ENCODE measurements at regions not wholly inside any gene's neighbourhood (a gene's known extent, or its start where the extent isn't known, plus 50 kb on each side); places are given as distances from the start of the nearest gene placed in this dataset.

DNA sequence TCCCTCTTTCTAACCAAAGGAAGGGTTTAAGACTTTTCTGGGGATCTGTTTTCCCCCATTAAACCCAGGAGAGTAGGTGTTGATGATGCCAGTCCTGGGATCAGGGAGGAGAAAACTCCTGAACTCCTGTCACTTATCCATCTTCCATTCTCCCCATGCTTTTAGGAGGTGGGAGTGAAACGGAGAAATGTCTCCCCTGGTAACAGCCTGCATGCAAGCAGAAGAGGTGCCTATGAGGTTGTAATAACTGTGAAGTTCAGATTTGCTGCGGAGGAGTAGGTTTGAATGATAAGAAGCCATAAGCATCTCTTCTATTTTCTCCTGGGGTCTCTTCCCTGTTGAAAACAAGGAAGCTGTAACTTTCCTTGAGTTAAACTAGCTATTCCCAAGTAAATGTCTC is 150.8 kb downstream of the SLC4A3 start:
- Histone ChIP-seq H3K36me3 (ENCODE audit: control insufficient read depth in 4 of 4, insufficient read depth in 4 of 4, low read length in 4 of 4) (no peaks in the 10 kb centered on the region), H3K27ac (ENCODE audit: low read depth in 1 of 2, low read length in 1 of 2) (no peak overlapping the region), H3K9ac (ENCODE audit: insufficient read depth in 1 of 2, low read length in 2 of 2) (no peak overlapping the region), H3K4me3 (no peak overlapping the region), H3K27me3 (ENCODE audit: control insufficient read depth in 3 of 3, insufficient read depth in 3 of 3, low read length in 2 of 3) (no peaks in the 10 kb centered on the region), H3K9me3 (ENCODE audit: control insufficient read depth in 4 of 4, insufficient read depth in 3 of 4, low read length in 3 of 4) (no peaks in the 10 kb centered on the region), H3K4me1 (ENCODE audit: control insufficient read depth in 5 of 5, insufficient read depth in 5 of 5, low read length in 5 of 5) (no peaks in the 10 kb centered on the region)
- DNase-seq: no peak
- TF ChIP-seq, protein P1, sequence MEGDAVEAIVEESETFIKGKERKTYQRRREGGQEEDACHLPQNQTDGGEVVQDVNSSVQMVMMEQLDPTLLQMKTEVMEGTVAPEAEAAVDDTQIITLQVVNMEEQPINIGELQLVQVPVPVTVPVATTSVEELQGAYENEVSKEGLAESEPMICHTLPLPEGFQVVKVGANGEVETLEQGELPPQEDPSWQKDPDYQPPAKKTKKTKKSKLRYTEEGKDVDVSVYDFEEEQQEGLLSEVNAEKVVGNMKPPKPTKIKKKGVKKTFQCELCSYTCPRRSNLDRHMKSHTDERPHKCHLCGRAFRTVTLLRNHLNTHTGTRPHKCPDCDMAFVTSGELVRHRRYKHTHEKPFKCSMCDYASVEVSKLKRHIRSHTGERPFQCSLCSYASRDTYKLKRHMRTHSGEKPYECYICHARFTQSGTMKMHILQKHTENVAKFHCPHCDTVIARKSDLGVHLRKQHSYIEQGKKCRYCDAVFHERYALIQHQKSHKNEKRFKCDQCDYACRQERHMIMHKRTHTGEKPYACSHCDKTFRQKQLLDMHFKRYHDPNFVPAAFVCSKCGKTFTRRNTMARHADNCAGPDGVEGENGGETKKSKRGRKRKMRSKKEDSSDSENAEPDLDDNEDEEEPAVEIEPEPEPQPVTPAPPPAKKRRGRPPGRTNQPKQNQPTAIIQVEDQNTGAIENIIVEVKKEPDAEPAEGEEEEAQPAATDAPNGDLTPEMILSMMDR (IDR thresholded peaks at IDR 0.05; ENCODE audit: control extremely low read depth, extremely low read depth): no peak
- no peak for ATAC-seq (ENCODE audit: insufficient read depth, low FRiP score)
- 69 to 87% methylated on average over 2 of the region's 2 CpGs for WGBS, 2 donors

DNA sequence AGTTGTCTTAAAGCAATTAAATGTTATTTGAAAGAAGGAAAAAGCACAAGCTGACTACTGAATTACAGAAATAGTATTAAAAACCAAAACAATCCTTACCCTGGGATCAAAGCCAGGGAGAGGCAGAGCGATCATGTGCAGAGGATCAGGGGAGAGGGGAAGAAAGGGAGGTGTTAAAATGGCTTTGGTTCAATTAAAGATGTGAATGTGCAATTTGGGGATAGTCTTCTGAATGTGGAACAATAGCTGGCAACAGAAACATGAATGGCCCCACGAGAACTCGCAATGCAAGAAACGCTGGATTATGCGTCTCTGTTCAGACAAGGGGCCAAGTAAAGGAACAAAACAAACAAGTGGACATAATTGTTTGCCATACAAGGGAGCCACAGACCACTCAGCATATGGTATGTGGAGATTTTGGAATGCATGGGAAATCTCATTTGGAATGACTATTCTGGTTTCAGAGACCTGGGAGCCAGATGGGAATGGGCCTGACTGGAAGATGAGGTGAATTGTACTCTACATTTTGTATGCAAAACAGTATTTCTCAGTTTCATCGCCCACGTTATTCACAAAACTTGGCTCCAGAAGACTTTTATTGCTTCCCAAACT is 155.4 kb downstream of the SLC4A3 start:
- 80 to 95% methylated on average over 7 of the region's 7 CpGs for WGBS, 2 donors
- TF ChIP-seq, protein P1 (IDR thresholded peaks at IDR 0.05; ENCODE audit: control extremely low read depth, extremely low read depth): no peak
- DNase-seq (no peak), ATAC-seq (ENCODE audit: insufficient read depth, low FRiP score) (no peak)
- no peaks in the 10 kb centered on the region for H3K27me3 ChIP-seq (ENCODE audit: control insufficient read depth in 3 of 3, insufficient read depth in 3 of 3, low read length in 2 of 3)
- H3K9ac ChIP-seq (ENCODE audit: insufficient read depth in 1 of 2, low read length in 2 of 2): no peak overlapping the region
- H3K4me3 ChIP-seq: no peak overlapping the region
- peaks cover 0 to 4% (median 0%) of the 10 kb centered on the region in 4 donors for H3K9me3 ChIP-seq (ENCODE audit: control insufficient read depth in 4 of 4, insufficient read depth in 3 of 4, low read length in 3 of 4)
- no peaks in the 10 kb centered on the region for H3K36me3 ChIP-seq (ENCODE audit: control insufficient read depth in 4 of 4, insufficient read depth in 4 of 4, low read length in 4 of 4)
- H3K27ac ChIP-seq (ENCODE audit: low read depth in 1 of 2, low read length in 1 of 2): no peak overlapping the region
- no peaks in the 10 kb centered on the region for H3K4me1 ChIP-seq (ENCODE audit: control insufficient read depth in 5 of 5, insufficient read depth in 5 of 5, low read length in 5 of 5)

DNA sequence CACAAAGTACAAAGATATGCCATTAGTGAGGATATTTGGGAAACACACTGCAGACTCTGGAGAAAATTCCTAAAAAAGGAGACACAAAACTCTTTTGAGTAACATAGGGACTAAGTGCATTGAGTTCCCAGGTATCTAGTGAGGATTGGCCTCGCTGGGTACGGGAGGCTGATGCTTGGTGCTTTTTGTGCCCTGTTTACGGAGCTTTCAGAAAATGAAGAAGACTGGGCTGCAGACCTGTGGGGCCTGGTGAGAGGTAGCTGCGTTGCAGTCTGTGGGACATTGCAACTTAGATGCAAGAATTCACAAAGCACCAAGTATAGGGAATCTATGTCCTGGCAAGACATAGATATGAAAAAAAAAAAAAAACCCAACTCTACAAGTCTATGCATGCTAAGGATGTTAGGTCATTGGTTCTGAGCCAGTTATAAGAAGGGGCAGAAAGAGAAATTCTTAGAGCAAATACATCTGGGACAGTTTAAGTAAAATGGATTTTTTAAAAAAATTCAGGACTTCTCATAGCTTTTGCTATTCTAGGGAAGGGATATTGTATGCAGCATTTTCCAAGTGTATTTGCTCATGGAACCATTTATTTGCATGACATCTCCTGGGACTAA is 156.0 kb downstream of the SLC4A3 start:
- TF ChIP-seq, protein P1 (IDR thresholded peaks at IDR 0.05; ENCODE audit: control extremely low read depth, extremely low read depth): no peak
- DNase-seq (peak in 1 of 3 donors; percentile 17), ATAC-seq (ENCODE audit: insufficient read depth, low FRiP score) (no peak)
- H3K9me3 ChIP-seq (ENCODE audit: control insufficient read depth in 4 of 4, insufficient read depth in 3 of 4, low read length in 3 of 4): peaks cover 0 to 4% (median 0%) of the 10 kb centered on the region in 4 donors
- no peak overlapping the region for H3K4me3 ChIP-seq
- no peak overlapping the region for H3K27ac ChIP-seq (ENCODE audit: low read depth in 1 of 2, low read length in 1 of 2)
- H3K27me3 ChIP-seq (ENCODE audit: control insufficient read depth in 3 of 3, insufficient read depth in 3 of 3, low read length in 2 of 3): no peaks in the 10 kb centered on the region
- no peak overlapping the region for H3K9ac ChIP-seq (ENCODE audit: insufficient read depth in 1 of 2, low read length in 2 of 2)
- WGBS, 2 donors: 89 to 90% methylated on average over 4 of the region's 4 CpGs
- no peaks in the 10 kb centered on the region for H3K4me1 ChIP-seq (ENCODE audit: control insufficient read depth in 5 of 5, insufficient read depth in 5 of 5, low read length in 5 of 5)
- H3K36me3 ChIP-seq (ENCODE audit: control insufficient read depth in 4 of 4, insufficient read depth in 4 of 4, low read length in 4 of 4): no peaks in the 10 kb centered on the region

All from lung (tissue), 11 donors.